Rectal smooth muscle tissue (tissue), 1 donor: ENCODE measurements at regions not wholly inside any gene's neighbourhood (a gene's known extent, or its start where the extent isn't known, plus 50 kb on each side); places are given as distances from the start of the nearest gene placed in this dataset.
A peak's percentile ranks its signal among the peaks of the same experiment; 100 is the strongest.

Source experiments
- H3K27ac ChIP-seq: one replicate; pipeline ENCODE4 v1.7.0; 2013; ENCODE audit warnings: low read depth, low read length, inconsistent platforms
- H3K27me3 ChIP-seq: one replicate; pipeline ENCODE4 v1.7.0; 2013; ENCODE audit warnings: low read length; ENCODE audit not compliant: control insufficient read depth, insufficient read depth
- H3K36me3 ChIP-seq: one replicate; pipeline ENCODE4 v1.7.0; 2013; ENCODE audit warnings: low read length; ENCODE audit not compliant: control insufficient read depth, insufficient read depth
- H3K4me1 ChIP-seq: one replicate; pipeline ENCODE4 v1.7.0; 2013; ENCODE audit warnings: low read length; ENCODE audit not compliant: control insufficient read depth, insufficient read depth
- H3K4me3 ChIP-seq: one replicate; pipeline ENCODE4 v1.7.0; 2013; ENCODE audit warnings: low read length
- H3K9ac ChIP-seq: one replicate; pipeline ENCODE4 v1.7.0; 2013; ENCODE audit warnings: low read length

- Histone ChIP-seq H3K27ac (no peak overlapping the region), H3K4me1 (peaks cover 6% of the 10 kb centered on the region), H3K36me3 (no peaks in the 10 kb centered on the region), H3K9ac (no peak overlapping the region), H3K4me3 (no peak overlapping the region), H3K27me3 (no peaks in the 10 kb centered on the region)
Measured at GRCh38 chr21:43364261-43364510, 62.7 kb downstream of the SIK1 start.

- no peak overlapping the region for H3K27ac ChIP-seq
- H3K4me1 ChIP-seq: peaks cover 6% of the 10 kb centered on the region
- H3K27me3 ChIP-seq: no peaks in the 10 kb centered on the region
- H3K36me3 ChIP-seq: no peaks in the 10 kb centered on the region
- H3K4me3 ChIP-seq: no peak overlapping the region
- no peak overlapping the region for H3K9ac ChIP-seq
Measured at GRCh38 chr21:43363506-43364260, 63.2 kb downstream of the SIK1 start.

- Histone ChIP-seq H3K27ac (no peak overlapping the region), H3K36me3 (no peaks in the 10 kb centered on the region), H3K9ac (no peak overlapping the region), H3K4me3 (peak overlapping the region; percentile 59), H3K4me1 (peaks cover 6% of the 10 kb centered on the region), H3K27me3 (no peaks in the 10 kb centered on the region)
Measured at GRCh38 chr21:43362915-43363314, 64.0 kb downstream of the SIK1 start.

- Histone ChIP-seq H3K4me1 (peaks cover 6% of the 10 kb centered on the region), H3K36me3 (no peaks in the 10 kb centered on the region), H3K4me3 (peak overlapping the region; percentile 59), H3K9ac (peak overlapping the region; percentile 56), H3K27ac (peak overlapping the region; percentile 71), H3K27me3 (no peaks in the 10 kb centered on the region)
Measured at GRCh38 chr21:43362321-43362791, 64.6 kb downstream of the SIK1 start.

- no peaks in the 10 kb centered on the region for H3K27me3 ChIP-seq
- H3K27ac ChIP-seq: peak overlapping the region; percentile 71
- H3K36me3 ChIP-seq: no peaks in the 10 kb centered on the region
- peaks cover 6% of the 10 kb centered on the region for H3K4me1 ChIP-seq
- H3K9ac ChIP-seq: peak overlapping the region; percentile 56
- peak overlapping the region; percentile 59 for H3K4me3 ChIP-seq
Measured at GRCh38 chr21:43361493-43362296, 65.2 kb downstream of the SIK1 start.

GRCh38 chr21:43361127-43361492, 65.8 kb downstream of the SIK1 start:
- H3K27me3 ChIP-seq: no peaks in the 10 kb centered on the region
- H3K9ac ChIP-seq: no peak overlapping the region
- no peaks in the 10 kb centered on the region for H3K36me3 ChIP-seq
- H3K4me3 ChIP-seq: peak overlapping the region; percentile 36
- H3K27ac ChIP-seq: peak overlapping the region; percentile 71
- H3K4me1 ChIP-seq: peaks cover 6% of the 10 kb centered on the region

GRCh38 chr21:43360441-43361126, 66.3 kb downstream of the SIK1 start:
- H3K27ac ChIP-seq: peak overlapping the region; percentile 71
- H3K27me3 ChIP-seq: no peaks in the 10 kb centered on the region
- peaks cover 6% of the 10 kb centered on the region for H3K4me1 ChIP-seq
- H3K9ac ChIP-seq: no peak overlapping the region
- no peaks in the 10 kb centered on the region for H3K36me3 ChIP-seq
- H3K4me3 ChIP-seq: no peak overlapping the region

- H3K27ac ChIP-seq: no peak overlapping the region
- peaks cover 6% of the 10 kb centered on the region for H3K4me1 ChIP-seq
- no peaks in the 10 kb centered on the region for H3K36me3 ChIP-seq
- H3K9ac ChIP-seq: no peak overlapping the region
- no peak overlapping the region for H3K4me3 ChIP-seq
- H3K27me3 ChIP-seq: no peaks in the 10 kb centered on the region
Measured at GRCh38 chr21:43358940-43359822, 67.8 kb downstream of the SIK1 start.

- H3K4me3 ChIP-seq: no peak overlapping the region
- no peak overlapping the region for H3K27ac ChIP-seq
- peaks cover 6% of the 10 kb centered on the region for H3K4me1 ChIP-seq
- H3K9ac ChIP-seq: no peak overlapping the region
- no peaks in the 10 kb centered on the region for H3K36me3 ChIP-seq
- H3K27me3 ChIP-seq: no peaks in the 10 kb centered on the region
Measured at GRCh38 chr21:43357715-43358430, 69.1 kb downstream of the SIK1 start.

GRCh38 chr21:43355925-43356289, 71.0 kb downstream of the SIK1 start:
- H3K4me3 ChIP-seq: no peak overlapping the region
- H3K36me3 ChIP-seq: no peaks in the 10 kb centered on the region
- H3K9ac ChIP-seq: no peak overlapping the region
- no peaks in the 10 kb centered on the region for H3K27me3 ChIP-seq
- H3K4me1 ChIP-seq: peaks cover 1% of the 10 kb centered on the region
- no peak overlapping the region for H3K27ac ChIP-seq

GRCh38 chr21:43355266-43355924, 71.5 kb downstream of the SIK1 start:
- H3K9ac ChIP-seq: no peak overlapping the region
- no peaks in the 10 kb centered on the region for H3K4me1 ChIP-seq
- no peak overlapping the region for H3K4me3 ChIP-seq
- H3K36me3 ChIP-seq: no peaks in the 10 kb centered on the region
- no peaks in the 10 kb centered on the region for H3K27me3 ChIP-seq
- no peak overlapping the region for H3K27ac ChIP-seq
